PC-3 (cell line): ENCODE measurements at regions not wholly inside any gene's neighbourhood (a gene's known extent, or its start where the extent isn't known, plus 50 kb on each side); places are given as distances from the start of the nearest gene placed in this dataset.

ENCODE experiments used
- EZH2 ChIP-seq: fragments of 300-600 bp; sonication (generic); IDR thresholded peaks from one replicate; pipeline ENCODE4 v1.6.1; 2017; ENCODE audit warnings: antibody characterized with exemption, mild to moderate bottlenecking, low read length; ENCODE audit not compliant: unreplicated experiment
- EZH2phosphoT487 ChIP-seq: fragments of 300-600 bp; sonication (generic); IDR thresholded peaks from 2 replicates; pipeline ENCODE4 v1.6.1; 2018; ENCODE audit warnings: mild to moderate bottlenecking, antibody characterized with exemption, low read length, borderline replicate concordance
- TF ChIP-seq, protein P1 (sequence below): fragments of 300-600 bp; sonication (generic); conservative IDR thresholded peaks from 2 replicates; pipeline ENCODE4 v1.5.1; 2017; ENCODE audit warnings: antibody characterized with exemption, low read depth, mild to moderate bottlenecking, low read length

DNA sequence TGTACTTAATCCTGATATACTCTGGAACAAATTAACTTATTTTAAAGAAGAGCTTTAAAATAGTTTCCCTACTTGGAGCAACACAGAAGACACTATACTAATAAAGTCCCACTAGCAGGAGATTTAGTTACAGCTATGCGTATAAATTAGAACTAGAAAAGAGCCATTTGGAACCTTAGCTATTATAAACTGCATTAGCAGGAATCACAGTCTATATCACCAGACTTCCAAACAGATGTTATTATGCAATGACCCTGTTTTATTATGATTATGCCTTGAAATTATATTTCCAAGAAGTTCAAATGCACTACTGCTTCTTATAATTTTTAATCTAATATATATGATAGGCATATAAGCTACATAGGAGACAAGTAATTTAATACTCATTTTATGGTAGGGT is 95.5 kb upstream of the WDR44 start:
- TF ChIP-seq, protein P1, sequence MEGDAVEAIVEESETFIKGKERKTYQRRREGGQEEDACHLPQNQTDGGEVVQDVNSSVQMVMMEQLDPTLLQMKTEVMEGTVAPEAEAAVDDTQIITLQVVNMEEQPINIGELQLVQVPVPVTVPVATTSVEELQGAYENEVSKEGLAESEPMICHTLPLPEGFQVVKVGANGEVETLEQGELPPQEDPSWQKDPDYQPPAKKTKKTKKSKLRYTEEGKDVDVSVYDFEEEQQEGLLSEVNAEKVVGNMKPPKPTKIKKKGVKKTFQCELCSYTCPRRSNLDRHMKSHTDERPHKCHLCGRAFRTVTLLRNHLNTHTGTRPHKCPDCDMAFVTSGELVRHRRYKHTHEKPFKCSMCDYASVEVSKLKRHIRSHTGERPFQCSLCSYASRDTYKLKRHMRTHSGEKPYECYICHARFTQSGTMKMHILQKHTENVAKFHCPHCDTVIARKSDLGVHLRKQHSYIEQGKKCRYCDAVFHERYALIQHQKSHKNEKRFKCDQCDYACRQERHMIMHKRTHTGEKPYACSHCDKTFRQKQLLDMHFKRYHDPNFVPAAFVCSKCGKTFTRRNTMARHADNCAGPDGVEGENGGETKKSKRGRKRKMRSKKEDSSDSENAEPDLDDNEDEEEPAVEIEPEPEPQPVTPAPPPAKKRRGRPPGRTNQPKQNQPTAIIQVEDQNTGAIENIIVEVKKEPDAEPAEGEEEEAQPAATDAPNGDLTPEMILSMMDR = no peak
- TF ChIP-seq EZH2 = no peak
- TF ChIP-seq EZH2phosphoT487 = no peak
